WTC11 (cell line): ENCODE measurements at regions not wholly inside any gene's neighbourhood (a gene's known extent, or its start where the extent isn't known, plus 50 kb on each side); places are given as distances from the start of the nearest gene placed in this dataset.

ENCODE experiments used
- ATAC-seq: fragments of 200-7000 bp; cut with Tn5 transposase; 2 replicates; pipeline ENCODE4 v1.10.0; 2021; ENCODE audit warnings: mild to moderate bottlenecking, moderate library complexity
- CTCF ChIA-PET: fragments of 300-600 bp; sonication (Branson Sonifier 250); formaldehyde crosslinking; loops from one replicate; lab custom pipeline; 2021; ENCODE audit warnings: antibody characterized with exemption; lab: Charles Lee
- POLR2A ChIA-PET: fragments of 350-600 bp; sonication (Branson Sonifier 250); formaldehyde crosslinking; loops from one replicate; lab custom pipeline; 2021; ENCODE audit warnings: antibody characterized with exemption; lab: Charles Lee
- DNase-seq: peaks from one replicate; pipeline ENCODE4 v3.0.0; 2021; ENCODE audit warnings: low spot score
- H3K27ac Mint-ChIP-seq: 2 replicates; pipeline ENCODE4 v1.8.0; 2021; ENCODE audit warnings: mixed read lengths
- H3K27me3 Mint-ChIP-seq: 2 replicates; pipeline ENCODE4 v1.8.0; 2021; ENCODE audit warnings: low read depth, mild to moderate bottlenecking, moderate library complexity, mixed read lengths
- H3K36me3 Mint-ChIP-seq: 2 replicates; pipeline ENCODE4 v1.8.0; 2021; ENCODE audit warnings: mixed read lengths
- H3K4me1 Mint-ChIP-seq: 2 replicates; pipeline ENCODE4 v1.8.0; 2022; ENCODE audit warnings: mixed read lengths
- H3K4me3 Mint-ChIP-seq: 2 replicates; pipeline ENCODE4 v1.8.0; 2021; ENCODE audit warnings: mild to moderate bottlenecking, moderate library complexity, mixed read lengths
- H3K9me3 Mint-ChIP-seq: 2 replicates; pipeline ENCODE4 v1.8.0; 2021; ENCODE audit warnings: mixed read lengths
- ESRRA ChIP-seq: sonication (generic); formaldehyde crosslinking; IDR thresholded peaks from 2 replicates; pipeline ENCODE4 v1.8.1; 2022; ENCODE audit warnings: mild to moderate bottlenecking, missing genetic modification reagents, borderline replicate concordance
- FOXJ3 ChIP-seq: sonication (generic); formaldehyde crosslinking; IDR thresholded peaks from 2 replicates; pipeline ENCODE4 v1.9.0; 2021; ENCODE audit warnings: missing genetic modification reagents, mild to moderate bottlenecking, borderline replicate concordance
- MYBL2 ChIP-seq: sonication (generic); formaldehyde crosslinking; IDR thresholded peaks from 2 replicates; pipeline ENCODE4 v1.8.1; 2023; ENCODE audit warnings: mild to moderate bottlenecking, moderate library complexity, missing genetic modification reagents
- NFE2L1 ChIP-seq: sonication (generic); formaldehyde crosslinking; IDR thresholded peaks from 2 replicates; pipeline ENCODE4 v1.8.1; 2023; ENCODE audit warnings: missing genetic modification reagents
- ZNF263 ChIP-seq: sonication (generic); formaldehyde crosslinking; IDR thresholded peaks from 2 replicates; pipeline ENCODE4 v1.8.1; 2022; ENCODE audit warnings: low read depth, mild to moderate bottlenecking, moderate library complexity, missing genetic modification reagents
- TF ChIP-seq, protein P1 (sequence below): sonication (generic); formaldehyde crosslinking; IDR thresholded peaks from 2 replicates; pipeline ENCODE4 v1.8.0; 2023; ENCODE audit warnings: mild to moderate bottlenecking, missing genetic modification reagents
- TF ChIP-seq, protein P2 (sequence below): sonication (generic); formaldehyde crosslinking; IDR thresholded peaks from 2 replicates; pipeline ENCODE4 v1.8.1; 2023; ENCODE audit warnings: mild to moderate bottlenecking, missing genetic modification reagents, moderate library complexity
- TF ChIP-seq, protein P3 (sequence below): sonication (generic); formaldehyde crosslinking; IDR thresholded peaks from 2 replicates; pipeline ENCODE4 v1.8.1; 2023; ENCODE audit warnings: mild to moderate bottlenecking, missing genetic modification reagents, borderline replicate concordance
- TF ChIP-seq, protein P4 (sequence below): sonication (generic); formaldehyde crosslinking; IDR thresholded peaks from 2 replicates; pipeline ENCODE4 v1.8.1; 2022; ENCODE audit warnings: missing genetic modification reagents, borderline replicate concordance
- TF ChIP-seq, protein P5 (sequence below): sonication (generic); formaldehyde crosslinking; IDR thresholded peaks from 2 replicates; pipeline ENCODE4 v1.8.1; 2022; ENCODE audit warnings: low read depth, mild to moderate bottlenecking, moderate library complexity, missing genetic modification reagents, borderline replicate concordance
- TF ChIP-seq, protein P6 (sequence below): sonication (generic); formaldehyde crosslinking; IDR thresholded peaks from 2 replicates; pipeline ENCODE4 v1.8.1; 2023; ENCODE audit warnings: mild to moderate bottlenecking, missing genetic modification reagents
- TF ChIP-seq, protein P7 (sequence below): fragments of 250-450 bp; sonication (Bioruptor Pico); IDR thresholded peaks from 2 replicates; pipeline ENCODE4 v1.9.0; 2021; ENCODE audit warnings: moderate library complexity, mild to moderate bottlenecking, inconsistent platforms, borderline replicate concordance
- TF ChIP-seq, protein P8 (sequence below): fragments of 200-600 bp; IDR thresholded peaks from 2 replicates; pipeline ENCODE4 v1.8.0; 2022; ENCODE audit warnings: antibody characterized with exemption
- TF ChIP-seq, protein P9 (sequence below): sonication (generic); formaldehyde crosslinking; IDR thresholded peaks from 2 replicates; pipeline ENCODE4 v1.8.0; 2022; ENCODE audit warnings: mild to moderate bottlenecking, missing genetic modification reagents
- TF ChIP-seq, protein P10 (sequence below): sonication (generic); formaldehyde crosslinking; IDR thresholded peaks from 2 replicates; pipeline ENCODE4 v1.8.1; 2022; ENCODE audit warnings: mild to moderate bottlenecking, missing genetic modification reagents, moderate library complexity, borderline replicate concordance

DNA sequence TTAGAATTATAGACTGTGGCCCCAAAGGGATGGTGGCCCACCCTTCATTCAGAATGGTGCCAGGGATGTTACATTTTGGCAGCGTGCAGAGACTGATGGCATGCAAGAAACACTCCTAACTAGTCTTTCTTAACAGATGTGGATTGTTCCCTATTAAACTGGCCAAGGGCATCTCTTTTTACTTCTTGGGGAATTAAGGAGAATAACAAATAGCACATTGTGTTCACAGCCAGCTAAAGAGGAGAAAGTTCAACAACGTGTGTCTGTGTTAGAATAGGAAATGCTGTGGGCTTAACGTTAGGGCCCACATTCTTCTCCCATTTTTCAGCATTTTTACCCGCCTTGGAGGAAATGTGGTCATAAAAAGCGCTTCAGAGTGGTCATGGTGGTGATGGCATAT lies 404.8 kb downstream of the CDH2 start:
- Mint-ChIP-seq H3K36me3 (no peaks in the 10 kb centered on the region), H3K4me3 (no peak overlapping the region), H3K27ac (no peak overlapping the region), H3K27me3 (peaks cover 12% of the 10 kb centered on the region), H3K9me3 (no peaks in the 10 kb centered on the region), H3K4me1 (0 out of 2 replicates have a peak, but pooled peaks cover 3% of the 10 kb centered on the region)
- CTCF ChIA-PET: no interaction called here
- DNase-seq: no peak
- POLR2A ChIA-PET: no interaction called here
- TF ChIP-seq, protein P1, sequence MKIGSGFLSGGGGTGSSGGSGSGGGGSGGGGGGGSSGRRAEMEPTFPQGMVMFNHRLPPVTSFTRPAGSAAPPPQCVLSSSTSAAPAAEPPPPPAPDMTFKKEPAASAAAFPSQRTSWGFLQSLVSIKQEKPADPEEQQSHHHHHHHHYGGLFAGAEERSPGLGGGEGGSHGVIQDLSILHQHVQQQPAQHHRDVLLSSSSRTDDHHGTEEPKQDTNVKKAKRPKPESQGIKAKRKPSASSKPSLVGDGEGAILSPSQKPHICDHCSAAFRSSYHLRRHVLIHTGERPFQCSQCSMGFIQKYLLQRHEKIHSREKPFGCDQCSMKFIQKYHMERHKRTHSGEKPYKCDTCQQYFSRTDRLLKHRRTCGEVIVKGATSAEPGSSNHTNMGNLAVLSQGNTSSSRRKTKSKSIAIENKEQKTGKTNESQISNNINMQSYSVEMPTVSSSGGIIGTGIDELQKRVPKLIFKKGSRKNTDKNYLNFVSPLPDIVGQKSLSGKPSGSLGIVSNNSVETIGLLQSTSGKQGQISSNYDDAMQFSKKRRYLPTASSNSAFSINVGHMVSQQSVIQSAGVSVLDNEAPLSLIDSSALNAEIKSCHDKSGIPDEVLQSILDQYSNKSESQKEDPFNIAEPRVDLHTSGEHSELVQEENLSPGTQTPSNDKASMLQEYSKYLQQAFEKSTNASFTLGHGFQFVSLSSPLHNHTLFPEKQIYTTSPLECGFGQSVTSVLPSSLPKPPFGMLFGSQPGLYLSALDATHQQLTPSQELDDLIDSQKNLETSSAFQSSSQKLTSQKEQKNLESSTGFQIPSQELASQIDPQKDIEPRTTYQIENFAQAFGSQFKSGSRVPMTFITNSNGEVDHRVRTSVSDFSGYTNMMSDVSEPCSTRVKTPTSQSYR (CRISPR knock-in tag): no peak
- no peak for TF ChIP-seq MYBL2
- TF ChIP-seq NFE2L1 (CRISPR knock-in tag): no peak
- TF ChIP-seq, protein P2, sequence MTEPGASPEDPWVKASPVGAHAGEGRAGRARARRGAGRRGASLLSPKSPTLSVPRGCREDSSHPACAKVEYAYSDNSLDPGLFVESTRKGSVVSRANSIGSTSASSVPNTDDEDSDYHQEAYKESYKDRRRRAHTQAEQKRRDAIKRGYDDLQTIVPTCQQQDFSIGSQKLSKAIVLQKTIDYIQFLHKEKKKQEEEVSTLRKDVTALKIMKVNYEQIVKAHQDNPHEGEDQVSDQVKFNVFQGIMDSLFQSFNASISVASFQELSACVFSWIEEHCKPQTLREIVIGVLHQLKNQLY (CRISPR knock-in tag): no peak
- TF ChIP-seq FOXJ3 (CRISPR knock-in tag): no peak
- TF ChIP-seq, protein P3, sequence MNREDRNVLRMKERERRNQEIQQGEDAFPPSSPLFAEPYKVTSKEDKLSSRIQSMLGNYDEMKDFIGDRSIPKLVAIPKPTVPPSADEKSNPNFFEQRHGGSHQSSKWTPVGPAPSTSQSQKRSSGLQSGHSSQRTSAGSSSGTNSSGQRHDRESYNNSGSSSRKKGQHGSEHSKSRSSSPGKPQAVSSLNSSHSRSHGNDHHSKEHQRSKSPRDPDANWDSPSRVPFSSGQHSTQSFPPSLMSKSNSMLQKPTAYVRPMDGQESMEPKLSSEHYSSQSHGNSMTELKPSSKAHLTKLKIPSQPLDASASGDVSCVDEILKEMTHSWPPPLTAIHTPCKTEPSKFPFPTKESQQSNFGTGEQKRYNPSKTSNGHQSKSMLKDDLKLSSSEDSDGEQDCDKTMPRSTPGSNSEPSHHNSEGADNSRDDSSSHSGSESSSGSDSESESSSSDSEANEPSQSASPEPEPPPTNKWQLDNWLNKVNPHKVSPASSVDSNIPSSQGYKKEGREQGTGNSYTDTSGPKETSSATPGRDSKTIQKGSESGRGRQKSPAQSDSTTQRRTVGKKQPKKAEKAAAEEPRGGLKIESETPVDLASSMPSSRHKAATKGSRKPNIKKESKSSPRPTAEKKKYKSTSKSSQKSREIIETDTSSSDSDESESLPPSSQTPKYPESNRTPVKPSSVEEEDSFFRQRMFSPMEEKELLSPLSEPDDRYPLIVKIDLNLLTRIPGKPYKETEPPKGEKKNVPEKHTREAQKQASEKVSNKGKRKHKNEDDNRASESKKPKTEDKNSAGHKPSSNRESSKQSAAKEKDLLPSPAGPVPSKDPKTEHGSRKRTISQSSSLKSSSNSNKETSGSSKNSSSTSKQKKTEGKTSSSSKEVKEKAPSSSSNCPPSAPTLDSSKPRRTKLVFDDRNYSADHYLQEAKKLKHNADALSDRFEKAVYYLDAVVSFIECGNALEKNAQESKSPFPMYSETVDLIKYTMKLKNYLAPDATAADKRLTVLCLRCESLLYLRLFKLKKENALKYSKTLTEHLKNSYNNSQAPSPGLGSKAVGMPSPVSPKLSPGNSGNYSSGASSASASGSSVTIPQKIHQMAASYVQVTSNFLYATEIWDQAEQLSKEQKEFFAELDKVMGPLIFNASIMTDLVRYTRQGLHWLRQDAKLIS (CRISPR knock-in tag): no peak
- TF ChIP-seq, protein P4, sequence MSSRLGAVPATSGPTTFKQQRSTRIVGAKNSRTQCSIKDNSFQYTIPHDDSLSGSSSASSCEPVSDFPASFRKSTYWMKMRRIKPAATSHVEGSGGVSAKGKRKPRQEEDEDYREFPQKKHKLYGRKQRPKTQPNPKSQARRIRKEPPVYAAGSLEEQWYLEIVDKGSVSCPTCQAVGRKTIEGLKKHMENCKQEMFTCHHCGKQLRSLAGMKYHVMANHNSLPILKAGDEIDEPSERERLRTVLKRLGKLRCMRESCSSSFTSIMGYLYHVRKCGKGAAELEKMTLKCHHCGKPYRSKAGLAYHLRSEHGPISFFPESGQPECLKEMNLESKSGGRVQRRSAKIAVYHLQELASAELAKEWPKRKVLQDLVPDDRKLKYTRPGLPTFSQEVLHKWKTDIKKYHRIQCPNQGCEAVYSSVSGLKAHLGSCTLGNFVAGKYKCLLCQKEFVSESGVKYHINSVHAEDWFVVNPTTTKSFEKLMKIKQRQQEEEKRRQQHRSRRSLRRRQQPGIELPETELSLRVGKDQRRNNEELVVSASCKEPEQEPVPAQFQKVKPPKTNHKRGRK (CRISPR knock-in tag): no peak
- TF ChIP-seq, protein P5, sequence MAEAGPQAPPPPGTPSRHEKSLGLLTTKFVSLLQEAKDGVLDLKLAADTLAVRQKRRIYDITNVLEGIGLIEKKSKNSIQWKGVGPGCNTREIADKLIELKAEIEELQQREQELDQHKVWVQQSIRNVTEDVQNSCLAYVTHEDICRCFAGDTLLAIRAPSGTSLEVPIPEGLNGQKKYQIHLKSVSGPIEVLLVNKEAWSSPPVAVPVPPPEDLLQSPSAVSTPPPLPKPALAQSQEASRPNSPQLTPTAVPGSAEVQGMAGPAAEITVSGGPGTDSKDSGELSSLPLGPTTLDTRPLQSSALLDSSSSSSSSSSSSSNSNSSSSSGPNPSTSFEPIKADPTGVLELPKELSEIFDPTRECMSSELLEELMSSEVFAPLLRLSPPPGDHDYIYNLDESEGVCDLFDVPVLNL (CRISPR knock-in tag): no peak
- no peak for ATAC-seq

DNA sequence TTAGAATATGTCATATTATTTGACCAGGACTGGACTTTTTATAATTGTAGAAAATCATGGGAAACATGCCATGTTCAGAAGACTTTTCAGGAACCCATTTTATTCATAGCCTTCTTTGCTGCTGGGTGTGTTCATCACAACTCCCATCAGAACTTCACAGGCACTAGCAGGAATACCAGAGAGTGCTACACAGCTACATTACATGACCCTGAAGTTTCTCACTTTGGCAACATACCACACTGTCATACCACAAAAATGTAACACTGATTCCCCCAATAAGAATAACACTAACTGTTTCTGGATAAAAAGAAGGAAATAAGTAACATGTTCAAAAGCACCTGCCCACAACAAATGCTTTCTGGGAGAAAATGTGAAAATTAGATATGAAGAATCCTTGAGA lies 405.4 kb downstream of the CDH2 start:
- H3K4me3 Mint-ChIP-seq: no peak overlapping the region
- no peaks in the 10 kb centered on the region for H3K9me3 Mint-ChIP-seq
- peaks cover 9% of the 10 kb centered on the region for H3K27me3 Mint-ChIP-seq
- no peak for ATAC-seq
- no peaks in the 10 kb centered on the region for H3K36me3 Mint-ChIP-seq
- POLR2A ChIA-PET: no interaction called here
- H3K4me1 Mint-ChIP-seq: 0 out of 2 replicates have a peak, but pooled peaks cover 3% of the 10 kb centered on the region
- CTCF ChIA-PET: no interaction called here
- H3K27ac Mint-ChIP-seq: no peak overlapping the region
- no peak for DNase-seq
- no peak for TF ChIP-seq MYBL2
- TF ChIP-seq, protein P6, sequence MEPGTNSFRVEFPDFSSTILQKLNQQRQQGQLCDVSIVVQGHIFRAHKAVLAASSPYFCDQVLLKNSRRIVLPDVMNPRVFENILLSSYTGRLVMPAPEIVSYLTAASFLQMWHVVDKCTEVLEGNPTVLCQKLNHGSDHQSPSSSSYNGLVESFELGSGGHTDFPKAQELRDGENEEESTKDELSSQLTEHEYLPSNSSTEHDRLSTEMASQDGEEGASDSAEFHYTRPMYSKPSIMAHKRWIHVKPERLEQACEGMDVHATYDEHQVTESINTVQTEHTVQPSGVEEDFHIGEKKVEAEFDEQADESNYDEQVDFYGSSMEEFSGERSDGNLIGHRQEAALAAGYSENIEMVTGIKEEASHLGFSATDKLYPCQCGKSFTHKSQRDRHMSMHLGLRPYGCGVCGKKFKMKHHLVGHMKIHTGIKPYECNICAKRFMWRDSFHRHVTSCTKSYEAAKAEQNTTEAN (CRISPR knock-in tag): no peak
- no peak for TF ChIP-seq ESRRA (CRISPR knock-in tag)
- TF ChIP-seq, protein P7, sequence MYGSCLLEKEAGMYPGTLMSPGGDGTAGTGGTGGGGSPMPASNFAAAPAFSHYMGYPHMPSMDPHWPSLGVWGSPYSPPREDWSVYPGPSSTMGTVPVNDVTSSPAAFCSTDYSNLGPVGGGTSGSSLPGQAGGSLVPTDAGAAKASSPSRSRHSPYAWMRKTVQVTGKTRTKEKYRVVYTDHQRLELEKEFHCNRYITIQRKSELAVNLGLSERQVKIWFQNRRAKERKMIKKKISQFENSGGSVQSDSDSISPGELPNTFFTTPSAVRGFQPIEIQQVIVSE (CRISPR knock-in tag): no peak
- TF ChIP-seq, protein P8, sequence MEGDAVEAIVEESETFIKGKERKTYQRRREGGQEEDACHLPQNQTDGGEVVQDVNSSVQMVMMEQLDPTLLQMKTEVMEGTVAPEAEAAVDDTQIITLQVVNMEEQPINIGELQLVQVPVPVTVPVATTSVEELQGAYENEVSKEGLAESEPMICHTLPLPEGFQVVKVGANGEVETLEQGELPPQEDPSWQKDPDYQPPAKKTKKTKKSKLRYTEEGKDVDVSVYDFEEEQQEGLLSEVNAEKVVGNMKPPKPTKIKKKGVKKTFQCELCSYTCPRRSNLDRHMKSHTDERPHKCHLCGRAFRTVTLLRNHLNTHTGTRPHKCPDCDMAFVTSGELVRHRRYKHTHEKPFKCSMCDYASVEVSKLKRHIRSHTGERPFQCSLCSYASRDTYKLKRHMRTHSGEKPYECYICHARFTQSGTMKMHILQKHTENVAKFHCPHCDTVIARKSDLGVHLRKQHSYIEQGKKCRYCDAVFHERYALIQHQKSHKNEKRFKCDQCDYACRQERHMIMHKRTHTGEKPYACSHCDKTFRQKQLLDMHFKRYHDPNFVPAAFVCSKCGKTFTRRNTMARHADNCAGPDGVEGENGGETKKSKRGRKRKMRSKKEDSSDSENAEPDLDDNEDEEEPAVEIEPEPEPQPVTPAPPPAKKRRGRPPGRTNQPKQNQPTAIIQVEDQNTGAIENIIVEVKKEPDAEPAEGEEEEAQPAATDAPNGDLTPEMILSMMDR: no peak
- TF ChIP-seq ZNF263 (CRISPR knock-in tag): no peak
- TF ChIP-seq, protein P9, sequence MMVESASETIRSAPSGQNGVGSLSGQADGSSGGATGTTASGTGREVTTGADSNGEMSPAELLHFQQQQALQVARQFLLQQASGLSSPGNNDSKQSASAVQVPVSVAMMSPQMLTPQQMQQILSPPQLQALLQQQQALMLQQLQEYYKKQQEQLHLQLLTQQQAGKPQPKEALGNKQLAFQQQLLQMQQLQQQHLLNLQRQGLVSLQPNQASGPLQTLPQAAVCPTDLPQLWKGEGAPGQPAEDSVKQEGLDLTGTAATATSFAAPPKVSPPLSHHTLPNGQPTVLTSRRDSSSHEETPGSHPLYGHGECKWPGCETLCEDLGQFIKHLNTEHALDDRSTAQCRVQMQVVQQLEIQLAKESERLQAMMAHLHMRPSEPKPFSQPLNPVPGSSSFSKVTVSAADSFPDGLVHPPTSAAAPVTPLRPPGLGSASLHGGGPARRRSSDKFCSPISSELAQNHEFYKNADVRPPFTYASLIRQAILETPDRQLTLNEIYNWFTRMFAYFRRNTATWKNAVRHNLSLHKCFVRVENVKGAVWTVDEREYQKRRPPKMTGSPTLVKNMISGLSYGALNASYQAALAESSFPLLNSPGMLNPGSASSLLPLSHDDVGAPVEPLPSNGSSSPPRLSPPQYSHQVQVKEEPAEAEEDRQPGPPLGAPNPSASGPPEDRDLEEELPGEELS (CRISPR knock-in tag): no peak
- TF ChIP-seq, protein P10, sequence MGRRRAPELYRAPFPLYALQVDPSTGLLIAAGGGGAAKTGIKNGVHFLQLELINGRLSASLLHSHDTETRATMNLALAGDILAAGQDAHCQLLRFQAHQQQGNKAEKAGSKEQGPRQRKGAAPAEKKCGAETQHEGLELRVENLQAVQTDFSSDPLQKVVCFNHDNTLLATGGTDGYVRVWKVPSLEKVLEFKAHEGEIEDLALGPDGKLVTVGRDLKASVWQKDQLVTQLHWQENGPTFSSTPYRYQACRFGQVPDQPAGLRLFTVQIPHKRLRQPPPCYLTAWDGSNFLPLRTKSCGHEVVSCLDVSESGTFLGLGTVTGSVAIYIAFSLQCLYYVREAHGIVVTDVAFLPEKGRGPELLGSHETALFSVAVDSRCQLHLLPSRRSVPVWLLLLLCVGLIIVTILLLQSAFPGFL (CRISPR knock-in tag): no peak
